ENCODE measurements at regions not wholly inside any gene's neighbourhood (a gene's known extent, or its start where the extent isn't known, plus 50 kb on each side); places are given as distances from the start of the nearest gene placed in this dataset.

GRCh38 chr10:88032566-88032965 lies 169.1 kb downstream of the PTEN start:
- Mint-ChIP-seq H3K36me3 (ENCODE audit: low read depth) (no peaks in the 10 kb centered on the region), H3K4me3 (no peak overlapping the region), H3K9me3 (no peaks in the 10 kb centered on the region), H3K27ac (no peak overlapping the region), H3K4me1 (peaks cover 15% of the 10 kb centered on the region), H3K27me3 (no peaks in the 10 kb centered on the region)
- ATAC-seq (ENCODE audit: low read depth), result no peak
- POLR2A ChIA-PET, result no interaction called here
- CTCF ChIA-PET, result no interaction called here
- TF ChIP-seq CTCF (IDR thresholded peaks at IDR 0.05), result no peak
- intact Hi-C loops (cut with micrococcal nuclease), result no loop called here
- DNase-seq, result no peak

GRCh38 chr10:88033385-88033784 lies 170.0 kb downstream of the PTEN start:
- H3K4me3 Mint-ChIP-seq, result no peak overlapping the region
- no peaks in the 10 kb centered on the region for H3K27me3 Mint-ChIP-seq
- ATAC-seq (ENCODE audit: low read depth) (no peak), DNase-seq (no peak)
- no peak overlapping the region for H3K27ac Mint-ChIP-seq
- CTCF ChIA-PET, result no interaction called here
- intact Hi-C loops (cut with micrococcal nuclease), result no loop called here
- H3K36me3 Mint-ChIP-seq (ENCODE audit: low read depth), result no peaks in the 10 kb centered on the region
- TF ChIP-seq CTCF (IDR thresholded peaks at IDR 0.05), result no peak
- no peaks in the 10 kb centered on the region for H3K9me3 Mint-ChIP-seq
- peaks cover 7% of the 10 kb centered on the region for H3K4me1 Mint-ChIP-seq
- POLR2A ChIA-PET, result no interaction called here

- Mint-ChIP-seq H3K4me1 (peaks cover 5% of the 10 kb centered on the region), H3K27me3 (no peaks in the 10 kb centered on the region), H3K36me3 (ENCODE audit: low read depth) (no peaks in the 10 kb centered on the region), H3K4me3 (no peak overlapping the region), H3K9me3 (no peaks in the 10 kb centered on the region), H3K27ac (no peak overlapping the region)
- TF ChIP-seq CTCF (IDR thresholded peaks at IDR 0.05), result no peak
- intact Hi-C loops (cut with micrococcal nuclease), result no loop called here
- CTCF ChIA-PET, result no interaction called here
- no peak for ATAC-seq (ENCODE audit: low read depth)
- POLR2A ChIA-PET, result no interaction called here
- no peak for DNase-seq
Measured at GRCh38 chr10:88033793-88034192, 170.4 kb downstream of the PTEN start.

GRCh38 chr10:88036126-88036525 lies 172.7 kb downstream of the PTEN start:
- CTCF ChIA-PET, result no interaction called here
- H3K27ac Mint-ChIP-seq, result no peak overlapping the region

GRCh38 chr10:88037623-88038022 lies 174.2 kb downstream of the PTEN start:
- no peak for DNase-seq

More at GRCh38 chr10:88036126-88036525, 172.7 kb downstream of the PTEN start:
- Mint-ChIP-seq H3K4me3 (no peak overlapping the region), H3K36me3 (ENCODE audit: low read depth) (no peaks in the 10 kb centered on the region), H3K9me3 (no peaks in the 10 kb centered on the region), H3K27me3 (no peaks in the 10 kb centered on the region), H3K4me1 (peaks cover 2% of the 10 kb centered on the region)
- TF ChIP-seq CTCF (IDR thresholded peaks at IDR 0.05), result no peak
- ATAC-seq (ENCODE audit: low read depth) (no peak), DNase-seq (no peak)
- POLR2A ChIA-PET, result no interaction called here
- intact Hi-C loops (cut with micrococcal nuclease), result no loop called here

More at GRCh38 chr10:88037623-88038022, 174.2 kb downstream of the PTEN start:
- TF ChIP-seq CTCF (IDR thresholded peaks at IDR 0.05), result no peak
- Mint-ChIP-seq H3K27ac (no peak overlapping the region), H3K4me1 (peaks cover 2% of the 10 kb centered on the region), H3K9me3 (no peaks in the 10 kb centered on the region), H3K27me3 (no peaks in the 10 kb centered on the region), H3K4me3 (no peak overlapping the region), H3K36me3 (ENCODE audit: low read depth) (no peaks in the 10 kb centered on the region)
- CTCF ChIA-PET, result no interaction called here
- no peak for ATAC-seq (ENCODE audit: low read depth)
- POLR2A ChIA-PET, result interaction anchor here (0.7 kb wide), 1 partner anchor 267 kb away, joined by 3 read pairs; no protein-coding TSS in a partner anchor
- intact Hi-C loops (cut with micrococcal nuclease), result no loop called here
